ENCODE measurements at regions not wholly inside any gene's neighbourhood (a gene's known extent, or its start where the extent isn't known, plus 50 kb on each side); places are given as distances from the start of the nearest gene placed in this dataset.
A peak's percentile ranks its signal among the peaks of the same experiment; 100 is the strongest.
"Not testable (repeated sequence)": the region's sequence is repeated elsewhere in the genome, so short reads cannot be mapped to it uniquely, and the experiment has no call there.

GRCh38 chr13:21297447-21297846, 121.0 kb downstream of the MRPL57 start:
- peak overlapping the region; percentile 87 for H3K4me3 ChIP-seq (ENCODE audit: control insufficient read depth, low read depth, low read length)
- TF ChIP-seq CTCF (conservative IDR thresholded peaks at IDR 0.05; ENCODE audit: control insufficient read depth, insufficient read depth, low read depth, low read length): no peak
- DNase-seq (ENCODE audit: low read depth): peak; percentile 11

GRCh38 chr13:21297914-21298831, 121.7 kb downstream of the MRPL57 start:
- TF ChIP-seq CTCF (conservative IDR thresholded peaks at IDR 0.05; ENCODE audit: control insufficient read depth, insufficient read depth, low read depth, low read length): peak; percentile 74
- DNase-seq (ENCODE audit: low read depth): peak; percentile 87
- H3K4me3 ChIP-seq (ENCODE audit: control insufficient read depth, low read depth, low read length): peak overlapping the region; percentile 87

- no peak for DNase-seq (ENCODE audit: low read depth)
- TF ChIP-seq CTCF (conservative IDR thresholded peaks at IDR 0.05; ENCODE audit: control insufficient read depth, insufficient read depth, low read depth, low read length): no peak
- no peak overlapping the region for H3K4me3 ChIP-seq (ENCODE audit: control insufficient read depth, low read depth, low read length)
Observed at GRCh38 chr13:21304256-21304655, 127.8 kb downstream of the MRPL57 start.

GRCh38 chr13:21306300-21307073, 130.0 kb downstream of the MRPL57 start:
- H3K4me3 ChIP-seq (ENCODE audit: control insufficient read depth, low read depth, low read length); DNase-seq (ENCODE audit: low read depth): not testable (repeated sequence)

- DNase-seq (ENCODE audit: low read depth); H3K4me3 ChIP-seq (ENCODE audit: control insufficient read depth, low read depth, low read length): not testable (repeated sequence)
Observed at GRCh38 chr13:21307158-21307557, 130.7 kb downstream of the MRPL57 start.

- DNase-seq (ENCODE audit: low read depth): no peak
- TF ChIP-seq CTCF (conservative IDR thresholded peaks at IDR 0.05; ENCODE audit: control insufficient read depth, insufficient read depth, low read depth, low read length): no peak
- H3K4me3 ChIP-seq (ENCODE audit: control insufficient read depth, low read depth, low read length): no peak overlapping the region
Observed at GRCh38 chr13:21308906-21309305, 132.4 kb downstream of the MRPL57 start.

GRCh38 chr13:21309542-21310172, 133.2 kb downstream of the MRPL57 start:
- no peak for DNase-seq (ENCODE audit: low read depth)
- TF ChIP-seq CTCF (conservative IDR thresholded peaks at IDR 0.05; ENCODE audit: control insufficient read depth, insufficient read depth, low read depth, low read length): no peak
- no peak overlapping the region for H3K4me3 ChIP-seq (ENCODE audit: control insufficient read depth, low read depth, low read length)

Measured in fibroblast of mammary gland (primary cell).